ENCODE measurements at regions not wholly inside any gene's neighbourhood (a gene's known extent, or its start where the extent isn't known, plus 50 kb on each side); places are given as distances from the start of the nearest gene placed in this dataset.

- H3K4me1 ChIP-seq: no peaks in the 10 kb centered on the region
- no peaks in the 10 kb centered on the region for H3K27me3 ChIP-seq
- H3K9me3 ChIP-seq: no peaks in the 10 kb centered on the region
- H3K36me3 ChIP-seq: no peaks in the 10 kb centered on the region
- TF ChIP-seq POLR2AphosphoS5 (IDR thresholded peaks at IDR 0.05): no peak
- TF ChIP-seq POLR2A (IDR thresholded peaks at IDR 0.05): no peak
- no peak for TF ChIP-seq CTCF (IDR thresholded peaks at IDR 0.05)
- intact Hi-C loops (cut with DNase I; ENCODE audit: low total_unique reads): no loop called here
- H3K4me3 ChIP-seq: no peak overlapping the region
- DNase-seq (ENCODE audit: low spot score in 2 of 2): no peak
- no peak overlapping the region for H3K27ac ChIP-seq
Observed at GRCh38 chr7:10612950-10613349, 360.7 kb upstream of the PHF14 start.

GRCh38 chr7:10618953-10619352 lies 354.7 kb upstream of the PHF14 start:
- no peaks in the 10 kb centered on the region for H3K36me3 ChIP-seq
- no peak overlapping the region for H3K4me3 ChIP-seq
- H3K4me1 ChIP-seq: no peaks in the 10 kb centered on the region
- no peak overlapping the region for H3K27ac ChIP-seq
- intact Hi-C loops (cut with DNase I; ENCODE audit: low total_unique reads): loop anchor here (5.0 kb wide), 1 partner anchor 503 kb away; no protein-coding TSS in a partner anchor
- no peaks in the 10 kb centered on the region for H3K27me3 ChIP-seq
- H3K9me3 ChIP-seq: no peaks in the 10 kb centered on the region
- TF ChIP-seq POLR2AphosphoS5 (IDR thresholded peaks at IDR 0.05): no peak
- no peak for TF ChIP-seq CTCF (IDR thresholded peaks at IDR 0.05)
- no peak for TF ChIP-seq POLR2A (IDR thresholded peaks at IDR 0.05)
- no peak for DNase-seq (ENCODE audit: low spot score in 2 of 2)

- Histone ChIP-seq H3K27me3 (no peaks in the 10 kb centered on the region), H3K36me3 (no peaks in the 10 kb centered on the region), H3K4me3 (no peak overlapping the region), H3K27ac (no peak overlapping the region), H3K9me3 (peaks cover 3 to 12% of the 10 kb centered on the region in 2 donors), H3K4me1 (no peaks in the 10 kb centered on the region)
- TF ChIP-seq CTCF (IDR thresholded peaks at IDR 0.05) (no peak), POLR2AphosphoS5 (IDR thresholded peaks at IDR 0.05) (no peak), POLR2A (IDR thresholded peaks at IDR 0.05) (no peak)
- intact Hi-C loops (cut with DNase I; ENCODE audit: low total_unique reads): no loop called here
- no peak for DNase-seq (ENCODE audit: low spot score in 2 of 2)
Observed at GRCh38 chr7:10632712-10633111, 341.0 kb upstream of the PHF14 start.

- intact Hi-C loops (cut with DNase I; ENCODE audit: low total_unique reads): no loop called here
- DNase-seq (ENCODE audit: low spot score in 2 of 2): no peak
- peaks cover 3 to 12% of the 10 kb centered on the region in 2 donors for H3K9me3 ChIP-seq
- TF ChIP-seq POLR2AphosphoS5 (IDR thresholded peaks at IDR 0.05) (no peak), POLR2A (IDR thresholded peaks at IDR 0.05) (no peak), CTCF (IDR thresholded peaks at IDR 0.05) (no peak)
- no peak overlapping the region for H3K4me3 ChIP-seq
- H3K27me3 ChIP-seq: no peaks in the 10 kb centered on the region
- no peaks in the 10 kb centered on the region for H3K4me1 ChIP-seq
- no peak overlapping the region for H3K27ac ChIP-seq
- H3K36me3 ChIP-seq: no peaks in the 10 kb centered on the region
Observed at GRCh38 chr7:10634239-10634638, 339.4 kb upstream of the PHF14 start.

- Histone ChIP-seq H3K4me3 (no peak overlapping the region), H3K27ac (no peak overlapping the region)
- TF ChIP-seq POLR2AphosphoS5 (IDR thresholded peaks at IDR 0.05) (no peak), CTCF (IDR thresholded peaks at IDR 0.05) (no peak), POLR2A (IDR thresholded peaks at IDR 0.05) (no peak)
Observed at GRCh38 chr7:10637991-10638390, 335.7 kb upstream of the PHF14 start.

More at GRCh38 chr7:10637991-10638390, 335.7 kb upstream of the PHF14 start:
- H3K27me3 ChIP-seq: no peaks in the 10 kb centered on the region
- intact Hi-C loops (cut with DNase I; ENCODE audit: low total_unique reads): no loop called here
- H3K36me3 ChIP-seq: no peaks in the 10 kb centered on the region
- H3K4me1 ChIP-seq: no peaks in the 10 kb centered on the region
- H3K9me3 ChIP-seq: no peaks in the 10 kb centered on the region
- no peak for DNase-seq (ENCODE audit: low spot score in 2 of 2)
